Astrocyte (in vitro differentiated cells and primary cell): ENCODE measurements at regions not wholly inside any gene's neighbourhood (a gene's known extent, or its start where the extent isn't known, plus 50 kb on each side); places are given as distances from the start of the nearest gene placed in this dataset.

Experiments
- EZH2 ChIP-seq: IDR thresholded peaks from 2 replicates; pipeline ENCODE4 v1.6.1; 2012; ENCODE audit warnings: mild to moderate bottlenecking, low read length, inconsistent platforms; ENCODE audit not compliant: insufficient read depth
- TF ChIP-seq, protein P1 (sequence below): IDR thresholded peaks from 2 replicates; pipeline ENCODE4 v1.5.1; 2011; ENCODE audit warnings: low read depth, mild to moderate bottlenecking, inconsistent platforms, low read length, moderate library complexity; ENCODE audit not compliant: insufficient read depth

DNA sequence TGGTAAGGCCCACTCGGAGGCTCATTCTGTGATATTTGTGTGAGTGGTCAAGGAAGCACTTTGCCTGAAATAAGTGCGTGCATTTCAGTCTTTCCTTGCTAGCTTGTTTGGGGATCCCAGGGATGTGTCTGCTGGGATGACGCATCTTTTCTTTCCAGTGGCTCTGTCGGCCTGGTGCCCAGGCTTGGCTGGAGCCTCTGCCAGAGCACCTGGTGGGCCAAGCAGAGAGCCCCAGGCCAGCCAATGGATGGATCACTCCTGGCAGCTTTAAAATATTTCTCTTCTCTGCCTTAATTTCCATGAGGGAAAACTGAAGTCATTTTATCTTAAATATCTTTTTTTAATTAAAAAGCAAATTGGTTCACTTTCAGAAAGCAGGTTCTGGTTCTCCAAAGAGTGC lies 501.8 kb upstream of the HS6ST1 start:
- TF ChIP-seq, protein P1, sequence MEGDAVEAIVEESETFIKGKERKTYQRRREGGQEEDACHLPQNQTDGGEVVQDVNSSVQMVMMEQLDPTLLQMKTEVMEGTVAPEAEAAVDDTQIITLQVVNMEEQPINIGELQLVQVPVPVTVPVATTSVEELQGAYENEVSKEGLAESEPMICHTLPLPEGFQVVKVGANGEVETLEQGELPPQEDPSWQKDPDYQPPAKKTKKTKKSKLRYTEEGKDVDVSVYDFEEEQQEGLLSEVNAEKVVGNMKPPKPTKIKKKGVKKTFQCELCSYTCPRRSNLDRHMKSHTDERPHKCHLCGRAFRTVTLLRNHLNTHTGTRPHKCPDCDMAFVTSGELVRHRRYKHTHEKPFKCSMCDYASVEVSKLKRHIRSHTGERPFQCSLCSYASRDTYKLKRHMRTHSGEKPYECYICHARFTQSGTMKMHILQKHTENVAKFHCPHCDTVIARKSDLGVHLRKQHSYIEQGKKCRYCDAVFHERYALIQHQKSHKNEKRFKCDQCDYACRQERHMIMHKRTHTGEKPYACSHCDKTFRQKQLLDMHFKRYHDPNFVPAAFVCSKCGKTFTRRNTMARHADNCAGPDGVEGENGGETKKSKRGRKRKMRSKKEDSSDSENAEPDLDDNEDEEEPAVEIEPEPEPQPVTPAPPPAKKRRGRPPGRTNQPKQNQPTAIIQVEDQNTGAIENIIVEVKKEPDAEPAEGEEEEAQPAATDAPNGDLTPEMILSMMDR, result no peak
- TF ChIP-seq EZH2, result no peak
